ENCODE measurements at regions not wholly inside any gene's neighbourhood (a gene's known extent, or its start where the extent isn't known, plus 50 kb on each side); places are given as distances from the start of the nearest gene placed in this dataset.

GRCh38 chr9:89845862-89846261 lies 241.1 kb downstream of the GADD45G start:
- no peak overlapping the region for H3K4me3 ChIP-seq
- H3K36me3 ChIP-seq = no peaks in the 10 kb centered on the region
- H3K9me3 ChIP-seq = no peaks in the 10 kb centered on the region
- no peak for TF ChIP-seq CTCF (IDR thresholded peaks at IDR 0.05)
- TF ChIP-seq POLR2A (IDR thresholded peaks at IDR 0.05) = no peak
- no peak for TF ChIP-seq POLR2AphosphoS5 (IDR thresholded peaks at IDR 0.05)
- no peak for TF ChIP-seq EP300 (IDR thresholded peaks at IDR 0.05; ENCODE audit: low read depth)
- 87 to 93% methylated on average over 7 to 9 of the region's 9 CpGs for WGBS, 2 donors (ENCODE audit: low coverage in 1 of 2)
- H3K27ac ChIP-seq = no peak overlapping the region
- in situ Hi-C loops (cut with MboI; ENCODE audit: low pct_ligation_motif_present in 1 of 4, low pct_unique_long_range_greater_than_20kb in 1 of 4, low sequenced_read_pairs in 3 of 4) (no loop called here), intact Hi-C loops (cut with DNase I; ENCODE audit: low total_unique reads) (loop anchor here (10.0 kb wide), 1 partner anchor 161 kb away; no protein-coding TSS in a partner anchor)
- H3K27me3 ChIP-seq = no peaks in the 10 kb centered on the region
- DNase-seq = no peak
- H3K4me1 ChIP-seq = peaks cover 0 to 28% (median 2%) of the 10 kb centered on the region in 4 donors

GRCh38 chr9:89848060-89849040 lies 243.5 kb downstream of the GADD45G start:
- TF ChIP-seq CTCF (IDR thresholded peaks at IDR 0.05) (no peak), POLR2A (IDR thresholded peaks at IDR 0.05) (no peak), POLR2AphosphoS5 (IDR thresholded peaks at IDR 0.05) (no peak), EP300 (IDR thresholded peaks at IDR 0.05; ENCODE audit: low read depth) (no peak)
- Histone ChIP-seq H3K4me1 (peaks cover 0 to 17% (median 0%) of the 10 kb centered on the region in 4 donors), H3K36me3 (no peaks in the 10 kb centered on the region), H3K27me3 (no peaks in the 10 kb centered on the region), H3K4me3 (no peak overlapping the region), H3K27ac (no peak overlapping the region), H3K9me3 (no peaks in the 10 kb centered on the region)
- WGBS, 2 donors (ENCODE audit: low coverage in 1 of 2) = 82 to 84% methylated on average over 9 to 20 of the region's 20 CpGs
- intact Hi-C loops (cut with DNase I; ENCODE audit: low total_unique reads) (loop anchor here (10.0 kb wide), 1 partner anchor 164 kb away; no protein-coding TSS in a partner anchor), in situ Hi-C loops (cut with MboI; ENCODE audit: low pct_ligation_motif_present in 1 of 4, low pct_unique_long_range_greater_than_20kb in 1 of 4, low sequenced_read_pairs in 3 of 4) (no loop called here)
- no peak for DNase-seq

GRCh38 chr9:89849096-89849495 lies 244.3 kb downstream of the GADD45G start:
- intact Hi-C loops (cut with DNase I; ENCODE audit: low total_unique reads) = loop anchor here (10.0 kb wide), 1 partner anchor 164 kb away; no protein-coding TSS in a partner anchor
- peaks cover 0 to 13% (median 0%) of the 10 kb centered on the region in 4 donors for H3K4me1 ChIP-seq
- no peaks in the 10 kb centered on the region for H3K36me3 ChIP-seq
- H3K27me3 ChIP-seq = no peaks in the 10 kb centered on the region
- 79 to 100% methylated on average over 3 to 5 of the region's 5 CpGs for WGBS, 2 donors (ENCODE audit: low coverage in 1 of 2)
- H3K9me3 ChIP-seq = no peaks in the 10 kb centered on the region
- in situ Hi-C loops (cut with MboI; ENCODE audit: low pct_ligation_motif_present in 1 of 4, low pct_unique_long_range_greater_than_20kb in 1 of 4, low sequenced_read_pairs in 3 of 4) = no loop called here
- TF ChIP-seq EP300 (IDR thresholded peaks at IDR 0.05; ENCODE audit: low read depth) = no peak
- no peak for TF ChIP-seq POLR2AphosphoS5 (IDR thresholded peaks at IDR 0.05)
- no peak overlapping the region for H3K4me3 ChIP-seq
- H3K27ac ChIP-seq = no peak overlapping the region
- DNase-seq = no peak

- intact Hi-C loops (cut with DNase I; ENCODE audit: low total_unique reads) = no loop called here
- Histone ChIP-seq H3K9me3 (no peaks in the 10 kb centered on the region), H3K27me3 (no peaks in the 10 kb centered on the region), H3K27ac (no peak overlapping the region), H3K36me3 (no peaks in the 10 kb centered on the region), H3K4me3 (no peak overlapping the region), H3K4me1 (peaks cover 0 to 5% (median 0%) of the 10 kb centered on the region in 4 donors)
- TF ChIP-seq POLR2A (IDR thresholded peaks at IDR 0.05) (no peak), EP300 (IDR thresholded peaks at IDR 0.05; ENCODE audit: low read depth) (no peak), CTCF (IDR thresholded peaks at IDR 0.05) (no peak)
- no peak for DNase-seq
- in situ Hi-C loops (cut with MboI; ENCODE audit: low pct_ligation_motif_present in 1 of 4, low pct_unique_long_range_greater_than_20kb in 1 of 4, low sequenced_read_pairs in 3 of 4) = no loop called here
- WGBS, 2 donors (ENCODE audit: low coverage in 1 of 2) = 71 to 75% methylated on average over 2 to 3 of the region's 3 CpGs
Observed at GRCh38 chr9:89850153-89850552, 245.3 kb downstream of the GADD45G start.
